ENCODE measurements at regions not wholly inside any gene's neighbourhood (a gene's known extent, or its start where the extent isn't known, plus 50 kb on each side); places are given as distances from the start of the nearest gene placed in this dataset.
"Not testable (repeated sequence)": the region's sequence is repeated elsewhere in the genome, so short reads cannot be mapped to it uniquely, and the experiment has no call there.

DNA sequence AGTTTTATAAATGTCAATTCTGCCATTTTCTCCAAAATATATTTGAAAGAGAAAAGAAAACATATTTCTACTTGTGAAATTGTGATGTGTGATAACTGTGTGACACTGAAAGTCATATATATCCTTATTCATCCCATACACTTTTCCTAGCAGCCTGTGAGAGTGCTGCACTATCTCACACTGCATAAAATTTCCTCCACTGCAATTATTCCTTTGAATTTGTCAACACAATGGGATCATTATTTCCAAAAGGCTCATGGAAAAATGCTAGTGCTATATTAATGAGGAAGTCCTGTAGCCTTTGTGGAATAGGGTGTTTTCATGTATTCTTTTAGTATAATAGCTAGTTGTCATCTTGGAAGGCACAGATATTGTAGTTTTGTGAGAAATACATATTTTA lies 504.1 kb downstream of the RPL10L start:
- H3K27ac ChIP-seq = no peak overlapping the region
- TF ChIP-seq ZFX (IDR thresholded peaks at IDR 0.05; ENCODE audit: borderline replicate concordance) (no peak), CTCF (IDR thresholded peaks at IDR 0.05) (no peak)

GRCh38 chr14:46147024-46147423 lies 504.6 kb downstream of the RPL10L start:
- TF ChIP-seq CTCF (IDR thresholded peaks at IDR 0.05) = no peak
- no peak for TF ChIP-seq ZFX (IDR thresholded peaks at IDR 0.05; ENCODE audit: borderline replicate concordance)

DNA sequence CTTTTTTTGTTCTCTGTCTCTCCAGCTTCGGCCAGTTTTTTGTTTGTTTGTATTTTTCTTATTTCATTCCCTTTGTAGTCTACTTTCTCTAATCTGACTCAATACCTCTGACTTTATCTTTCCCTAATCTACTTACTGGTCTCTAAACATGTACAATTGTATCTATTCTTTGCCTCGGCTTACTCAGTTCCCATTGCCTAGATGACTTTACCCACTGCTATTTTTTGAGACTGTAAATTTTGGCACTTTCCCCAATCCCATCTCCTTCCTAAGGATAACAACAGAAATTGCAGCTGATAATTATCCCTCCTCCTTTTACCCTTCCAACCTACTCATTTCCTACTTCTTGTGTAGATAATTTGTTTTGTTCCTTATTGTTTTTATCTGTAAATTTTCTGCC lies 511.1 kb downstream of the RPL10L start:
- no peak overlapping the region for H3K27ac ChIP-seq
- TF ChIP-seq ZFX (IDR thresholded peaks at IDR 0.05; ENCODE audit: borderline replicate concordance) = no peak
- no peak for TF ChIP-seq CTCF (IDR thresholded peaks at IDR 0.05)

More at GRCh38 chr14:46147024-46147423, 504.6 kb downstream of the RPL10L start:
- H3K27ac ChIP-seq = no peak overlapping the region

GRCh38 chr14:46139649-46140048 lies 511.9 kb downstream of the RPL10L start:
- H3K27ac ChIP-seq = no peak overlapping the region
- TF ChIP-seq CTCF (IDR thresholded peaks at IDR 0.05) = no peak
- no peak for TF ChIP-seq ZFX (IDR thresholded peaks at IDR 0.05; ENCODE audit: borderline replicate concordance)

GRCh38 chr14:46137786-46138185 lies 513.8 kb downstream of the RPL10L start:
- H3K27ac ChIP-seq = no peak overlapping the region
- TF ChIP-seq ZFX (IDR thresholded peaks at IDR 0.05; ENCODE audit: borderline replicate concordance) (no peak), CTCF (IDR thresholded peaks at IDR 0.05) (no peak)

GRCh38 chr14:46136456-46136855 lies 515.1 kb downstream of the RPL10L start:
- TF ChIP-seq ZFX (IDR thresholded peaks at IDR 0.05; ENCODE audit: borderline replicate concordance) (no peak), CTCF (IDR thresholded peaks at IDR 0.05) (no peak)
- no peak overlapping the region for H3K27ac ChIP-seq

- no peak overlapping the region for H3K27ac ChIP-seq
- TF ChIP-seq ZFX (IDR thresholded peaks at IDR 0.05; ENCODE audit: borderline replicate concordance) (no peak), CTCF (IDR thresholded peaks at IDR 0.05) (no peak)
Measured at GRCh38 chr14:46108228-46108627, 543.4 kb downstream of the RPL10L start.

- H3K27ac ChIP-seq = not testable (repeated sequence)
Measured at GRCh38 chr14:46100901-46101300, 550.7 kb downstream of the RPL10L start.

Measured in 22Rv1 (cell line).